Upper lobe of left lung (tissue), 6 donors: ENCODE measurements at regions not wholly inside any gene's neighbourhood (a gene's known extent, or its start where the extent isn't known, plus 50 kb on each side); places are given as distances from the start of the nearest gene placed in this dataset.

Experiments
- ATAC-seq, 2 donors: fragments of 200-7000 bp; cut with Tn5 transposase; one replicate each; pipeline ENCODE4 v1.9.1; 2022; ENCODE audit warnings: mild to moderate bottlenecking in 2 of 2, moderate library complexity in 2 of 2; ENCODE audit not compliant: low FRiP score in 2 of 2
- DNase-seq, 2 donors: peaks; one replicate each; pipeline ENCODE4 v3.0.0-alpha.2; 2019 to 2020
- H3K27ac ChIP-seq, 4 donors: fragments of 200-600 bp; sonication (generic); one replicate each; pipeline ENCODE4 v1.5.1; 2016 to 2019
- H3K27me3 ChIP-seq, 4 donors: fragments of 200-600 bp; sonication (generic); one replicate each; pipeline ENCODE4 v1.5.1; 2017 to 2019
- H3K36me3 ChIP-seq, 4 donors: fragments of 200-600 bp; sonication (generic); one replicate each; pipeline ENCODE4 v1.5.1; 2016 to 2019
- H3K4me1 ChIP-seq, 4 donors: fragments of 200-600 bp; sonication (generic); one replicate each; pipeline ENCODE4 v1.5.1; 2018 to 2019
- H3K4me3 ChIP-seq, 4 donors: fragments of 200-600 bp; sonication (generic); one replicate each; pipeline ENCODE4 v1.5.1; 2017 to 2019; ENCODE audit warnings: mild to moderate bottlenecking in 2 of 4, moderate library complexity in 1 of 4
- H3K9me3 ChIP-seq, 4 donors: fragments of 200-600 bp; sonication (generic); one replicate each; pipeline ENCODE4 v1.5.1; 2018 to 2019
- EP300 ChIP-seq, 4 donors: sonication (generic); formaldehyde crosslinking; IDR thresholded peaks; one replicate each; pipeline ENCODE4 v1.5.1; 2017; ENCODE audit warnings: antibody characterized with exemption in 4 of 4, control low read depth in 2 of 4
- POLR2A ChIP-seq, 4 donors: fragments of 450-650 bp; IDR thresholded peaks; one replicate each; pipeline ENCODE4 v1.5.1; 2016 to 2017; ENCODE audit warnings: antibody characterized with exemption in 4 of 4, mild to moderate bottlenecking in 2 of 4
- POLR2AphosphoS5 ChIP-seq, 2 donors: sonication (generic); formaldehyde crosslinking; IDR thresholded peaks; one replicate each; pipeline ENCODE4 v1.5.1; 2017; ENCODE audit warnings: antibody characterized with exemption in 2 of 2
- WGBS, 2 donors: methylation state at CpG; one replicate each; pipeline ENCODE4 v1.1.5; 2017 to 2018; 5-methylcytosine and 5-hydroxymethylcytosine counted together
- TF ChIP-seq, protein P1 (sequence below), 6 experiments: fragments of 450-650 bp in 4 of 6; fragments of 200-600 bp in 2 of 6; sonication (generic) in 2 of 6; IDR thresholded peaks; one replicate each; pipeline ENCODE4 v1.5.1; 2016 to 2019; ENCODE audit warnings: antibody characterized with exemption in 6 of 6
- donor health status: DM: no; HTN: no; CAD: no; lungs with moderate emphysema.
- donor health status: DM: no; HTN: yes; CAD: no; lungs with severe emphysema.

DNA sequence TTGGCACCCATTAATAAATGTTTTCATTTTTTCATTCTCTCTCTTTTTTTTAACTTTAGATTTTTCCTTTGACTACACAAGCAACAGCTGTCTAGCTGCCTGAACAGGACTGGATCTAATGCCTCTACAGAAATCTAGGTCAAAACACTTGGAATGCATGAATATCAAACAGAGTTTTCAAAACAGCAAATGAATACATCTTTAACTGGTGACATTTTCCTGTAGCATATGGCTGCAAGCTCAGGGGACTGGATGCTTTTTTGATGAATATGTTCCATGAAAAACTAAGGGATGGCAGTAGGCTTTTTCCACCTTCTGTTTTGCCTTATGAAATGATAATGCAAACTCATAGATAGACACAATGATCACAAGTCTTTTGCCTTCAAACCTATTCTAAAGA, 661.7 kb downstream of the MCTP2 start:
- H3K4me1 ChIP-seq = no peaks in the 10 kb centered on the region
- DNase-seq (no peak), ATAC-seq (no peak)
- H3K27ac ChIP-seq = no peak overlapping the region
- no peaks in the 10 kb centered on the region for H3K27me3 ChIP-seq
- no peaks in the 10 kb centered on the region for H3K36me3 ChIP-seq
- H3K4me3 ChIP-seq = no peak overlapping the region
- H3K9me3 ChIP-seq = no peaks in the 10 kb centered on the region
- TF ChIP-seq POLR2A (IDR thresholded peaks at IDR 0.05) (no peak), EP300 (IDR thresholded peaks at IDR 0.05) (no peak), POLR2AphosphoS5 (IDR thresholded peaks at IDR 0.05) (no peak)
- TF ChIP-seq, protein P1, sequence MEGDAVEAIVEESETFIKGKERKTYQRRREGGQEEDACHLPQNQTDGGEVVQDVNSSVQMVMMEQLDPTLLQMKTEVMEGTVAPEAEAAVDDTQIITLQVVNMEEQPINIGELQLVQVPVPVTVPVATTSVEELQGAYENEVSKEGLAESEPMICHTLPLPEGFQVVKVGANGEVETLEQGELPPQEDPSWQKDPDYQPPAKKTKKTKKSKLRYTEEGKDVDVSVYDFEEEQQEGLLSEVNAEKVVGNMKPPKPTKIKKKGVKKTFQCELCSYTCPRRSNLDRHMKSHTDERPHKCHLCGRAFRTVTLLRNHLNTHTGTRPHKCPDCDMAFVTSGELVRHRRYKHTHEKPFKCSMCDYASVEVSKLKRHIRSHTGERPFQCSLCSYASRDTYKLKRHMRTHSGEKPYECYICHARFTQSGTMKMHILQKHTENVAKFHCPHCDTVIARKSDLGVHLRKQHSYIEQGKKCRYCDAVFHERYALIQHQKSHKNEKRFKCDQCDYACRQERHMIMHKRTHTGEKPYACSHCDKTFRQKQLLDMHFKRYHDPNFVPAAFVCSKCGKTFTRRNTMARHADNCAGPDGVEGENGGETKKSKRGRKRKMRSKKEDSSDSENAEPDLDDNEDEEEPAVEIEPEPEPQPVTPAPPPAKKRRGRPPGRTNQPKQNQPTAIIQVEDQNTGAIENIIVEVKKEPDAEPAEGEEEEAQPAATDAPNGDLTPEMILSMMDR (IDR thresholded peaks at IDR 0.05) = no peak

- Histone ChIP-seq H3K4me3 (no peak overlapping the region), H3K4me1 (no peaks in the 10 kb centered on the region), H3K27me3 (no peaks in the 10 kb centered on the region), H3K9me3 (no peaks in the 10 kb centered on the region), H3K36me3 (no peaks in the 10 kb centered on the region), H3K27ac (no peak overlapping the region)
- no peak for DNase-seq
- WGBS, 2 donors = 84 to 85% methylated on average over 3 of the region's 3 CpGs
- no peak for TF ChIP-seq EP300 (IDR thresholded peaks at IDR 0.05)
- no peak for TF ChIP-seq POLR2A (IDR thresholded peaks at IDR 0.05)
- no peak for TF ChIP-seq POLR2AphosphoS5 (IDR thresholded peaks at IDR 0.05)
- TF ChIP-seq, protein P1 (IDR thresholded peaks at IDR 0.05) = no peak
- no peak for ATAC-seq
Observed at GRCh38 chr15:94894056-94894455, 662.7 kb downstream of the MCTP2 start.

DNA sequence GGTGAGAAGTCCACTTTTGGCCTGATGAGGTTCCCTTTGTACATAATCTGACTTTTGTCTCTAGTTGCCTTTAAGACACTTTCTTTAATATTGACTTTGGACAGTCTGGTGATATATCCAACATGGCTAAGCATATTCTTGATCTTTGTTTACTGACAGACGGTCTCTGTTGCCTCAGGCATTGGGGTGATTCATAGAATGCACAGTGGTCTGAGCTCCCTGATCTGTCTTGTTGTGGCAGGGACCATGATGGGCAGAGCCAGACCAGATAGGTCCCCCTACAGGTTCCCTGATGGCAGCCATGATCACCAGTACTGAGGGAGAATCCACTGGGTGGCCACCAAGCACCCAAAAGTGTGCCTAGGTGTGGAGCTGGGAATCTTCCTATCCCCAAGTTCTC, 678.1 kb downstream of the MCTP2 start:
- WGBS, 2 donors = 29 to 64% methylated on average over 1 of the region's 1 CpG
- H3K4me1 ChIP-seq = no peaks in the 10 kb centered on the region
- no peaks in the 10 kb centered on the region for H3K27me3 ChIP-seq
- no peaks in the 10 kb centered on the region for H3K36me3 ChIP-seq
- H3K4me3 ChIP-seq = no peak overlapping the region
- TF ChIP-seq, protein P1 (IDR thresholded peaks at IDR 0.05) = no peak
- TF ChIP-seq POLR2A (IDR thresholded peaks at IDR 0.05) (no peak), POLR2AphosphoS5 (IDR thresholded peaks at IDR 0.05) (no peak), EP300 (IDR thresholded peaks at IDR 0.05) (no peak)
- no peak overlapping the region for H3K27ac ChIP-seq
- H3K9me3 ChIP-seq = peaks cover 0 to 13% (median 6%) of the 10 kb centered on the region in 4 donors
- no peak for ATAC-seq
- no peak for DNase-seq

GRCh38 chr15:94910166-94910565, 678.8 kb downstream of the MCTP2 start:
- Histone ChIP-seq H3K27ac (no peak overlapping the region), H3K9me3 (peaks cover 0 to 13% (median 6%) of the 10 kb centered on the region in 4 donors)
- TF ChIP-seq, protein P1 (IDR thresholded peaks at IDR 0.05) = no peak
- TF ChIP-seq EP300 (IDR thresholded peaks at IDR 0.05) = no peak
- TF ChIP-seq POLR2AphosphoS5 (IDR thresholded peaks at IDR 0.05) = no peak
- no peak for TF ChIP-seq POLR2A (IDR thresholded peaks at IDR 0.05)

DNA sequence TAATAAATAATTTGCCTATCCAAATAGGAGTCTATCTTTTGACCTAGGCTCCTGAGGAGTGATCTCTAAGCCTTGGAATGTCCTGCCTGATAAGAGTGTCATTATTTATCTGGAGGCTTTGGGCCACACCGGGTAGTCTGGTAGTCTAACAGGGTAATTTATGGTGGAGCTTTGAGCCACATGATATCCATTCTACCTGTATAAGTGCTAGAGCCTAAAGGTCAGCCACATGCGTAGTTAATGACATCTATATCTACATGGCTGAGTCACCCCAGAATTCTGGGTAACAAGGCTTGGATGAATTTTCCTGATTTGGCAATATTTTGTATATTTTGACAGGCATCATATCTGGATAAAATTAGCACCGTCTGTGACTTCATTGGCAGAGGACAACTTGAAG, 681.4 kb downstream of the MCTP2 start:
- Histone ChIP-seq H3K27me3 (no peaks in the 10 kb centered on the region), H3K27ac (no peak overlapping the region), H3K9me3 (peaks cover 0 to 13% (median 6%) of the 10 kb centered on the region in 4 donors), H3K36me3 (no peaks in the 10 kb centered on the region), H3K4me3 (no peak overlapping the region), H3K4me1 (no peaks in the 10 kb centered on the region)
- no peak for ATAC-seq
- DNase-seq = no peak
- TF ChIP-seq POLR2AphosphoS5 (IDR thresholded peaks at IDR 0.05) (no peak), POLR2A (IDR thresholded peaks at IDR 0.05) (no peak), EP300 (IDR thresholded peaks at IDR 0.05) (no peak)
- TF ChIP-seq, protein P1 (IDR thresholded peaks at IDR 0.05) = no peak
- 60 to 66% methylated on average over 3 of the region's 3 CpGs for WGBS, 2 donors

More at GRCh38 chr15:94910166-94910565, 678.8 kb downstream of the MCTP2 start:
- Histone ChIP-seq H3K36me3 (no peaks in the 10 kb centered on the region), H3K4me3 (no peak overlapping the region), H3K4me1 (no peaks in the 10 kb centered on the region), H3K27me3 (no peaks in the 10 kb centered on the region)
- ATAC-seq (no peak), DNase-seq (no peak)
